Liver (tissue), 8 donors: ENCODE measurements at regions not wholly inside any gene's neighbourhood (a gene's known extent, or its start where the extent isn't known, plus 50 kb on each side); places are given as distances from the start of the nearest gene placed in this dataset.

Experiments used
- DNase-seq: peaks from one replicate; pipeline ENCODE4 v3.0.0-alpha.2; 2017; ENCODE audit warnings: low spot score
- H3K27ac ChIP-seq, 2 donors: one replicate each; pipeline ENCODE4 v1.7.0; 2013; ENCODE audit warnings: inconsistent platforms in 2 of 2, low read length in 2 of 2, control low read depth in 1 of 2, low read depth in 1 of 2, mild to moderate bottlenecking in 1 of 2
- H3K27me3 ChIP-seq, 4 donors: one replicate each; pipeline versions ENCODE4 v1.6.1 to v1.7.0; 2013; ENCODE audit warnings: low read length in 3 of 4, inconsistent platforms in 1 of 4, mild to moderate bottlenecking in 1 of 4, moderate library complexity in 1 of 4; ENCODE audit not compliant: control insufficient read depth in 4 of 4, insufficient read depth in 4 of 4
- H3K36me3 ChIP-seq, 4 donors: one replicate each; pipeline versions ENCODE4 v1.6.1 to v1.7.0; 2013; ENCODE audit warnings: low read length in 3 of 4, mild to moderate bottlenecking in 3 of 4, low read depth in 1 of 4, moderate library complexity in 1 of 4; ENCODE audit not compliant: control insufficient read depth in 4 of 4, insufficient read depth in 3 of 4
- H3K4me1 ChIP-seq, 4 donors: one replicate each; pipeline versions ENCODE4 v1.6.1 to v1.7.0; 2013; ENCODE audit warnings: low read length in 3 of 4, mild to moderate bottlenecking in 3 of 4, moderate library complexity in 1 of 4; ENCODE audit not compliant: control insufficient read depth in 4 of 4, insufficient read depth in 4 of 4
- H3K4me3 ChIP-seq, 3 donors: one replicate each; pipeline versions ENCODE4 v1.6.1 to v1.7.0; 2013; ENCODE audit warnings: low read length in 3 of 3, control low read depth in 1 of 3, low read depth in 1 of 3, mild to moderate bottlenecking in 1 of 3
- H3K9ac ChIP-seq, 2 donors: one replicate each; pipeline ENCODE4 v1.7.0; 2013; ENCODE audit warnings: low read length in 2 of 2, mild to moderate bottlenecking in 2 of 2, moderate library complexity in 2 of 2, control low read depth in 1 of 2, low read depth in 1 of 2
- H3K9me3 ChIP-seq, 4 donors: one replicate each; pipeline versions ENCODE4 v1.6.1 to v1.7.0; 2013; ENCODE audit warnings: low read length in 3 of 4; ENCODE audit not compliant: control insufficient read depth in 4 of 4
- CTCF ChIP-seq: fragments of 150-350 bp; IDR thresholded peaks from 2 replicates; pipeline ENCODE4 v1.5.1; 2017; ENCODE audit warnings: improper control_type of control experiment, low read depth, low read length; ENCODE audit not compliant: missing input control
- EGR1 ChIP-seq, 2 donors: IDR thresholded peaks; 2 replicates each; pipeline ENCODE4 v1.6.1; 2016 to 2018; ENCODE audit warnings: antibody characterized with exemption in 2 of 2, low read depth in 2 of 2
- FOXA1 ChIP-seq: IDR thresholded peaks from 2 replicates; pipeline ENCODE4 v1.6.1; 2016; ENCODE audit warnings: antibody characterized with exemption
- FOXA2 ChIP-seq: IDR thresholded peaks from 2 replicates; pipeline ENCODE4 v1.6.1; 2016; ENCODE audit warnings: antibody characterized with exemption
- GABPA ChIP-seq, 2 donors: IDR thresholded peaks in 1 of 2; conservative IDR thresholded peaks in 1 of 2; 2 replicates each; pipeline ENCODE4 v1.6.1; 2016; ENCODE audit warnings: antibody characterized with exemption in 2 of 2, mild to moderate bottlenecking in 1 of 2, moderate library complexity in 1 of 2
- HNF4A ChIP-seq, 2 donors: conservative IDR thresholded peaks; 2 replicates each; pipeline ENCODE4 v1.6.1; 2016; ENCODE audit warnings: antibody characterized with exemption in 2 of 2, mild to moderate bottlenecking in 2 of 2
- HNF4G ChIP-seq: IDR thresholded peaks from 2 replicates; pipeline ENCODE4 v1.6.1; 2016; ENCODE audit warnings: antibody characterized with exemption
- NR2F2 ChIP-seq: IDR thresholded peaks from 2 replicates; pipeline ENCODE4 v1.6.1; 2016; ENCODE audit warnings: antibody characterized with exemption
- RAD21 ChIP-seq, 2 donors: IDR thresholded peaks; 2 replicates each; pipeline ENCODE4 v1.6.1; 2016; ENCODE audit warnings: antibody characterized with exemption in 2 of 2, mild to moderate bottlenecking in 2 of 2
- REST ChIP-seq: IDR thresholded peaks from 2 replicates; pipeline ENCODE4 v1.6.1; 2016; ENCODE audit warnings: antibody characterized with exemption, mild to moderate bottlenecking
- RXRA ChIP-seq, 2 donors: IDR thresholded peaks; 2 replicates each; pipeline ENCODE4 v1.6.1; 2017 to 2018; ENCODE audit warnings: antibody characterized with exemption in 2 of 2, mild to moderate bottlenecking in 1 of 2
- SP1 ChIP-seq: IDR thresholded peaks from 2 replicates; pipeline ENCODE4 v1.6.1; 2018; ENCODE audit warnings: antibody characterized with exemption, mild to moderate bottlenecking
- TAF1 ChIP-seq: conservative IDR thresholded peaks from 2 replicates; pipeline ENCODE4 v1.6.1; 2016; ENCODE audit warnings: antibody characterized with exemption, mild to moderate bottlenecking
- YY1 ChIP-seq: IDR thresholded peaks from 2 replicates; pipeline ENCODE4 v1.6.1; 2016; ENCODE audit warnings: antibody characterized with exemption, mild to moderate bottlenecking
- WGBS: extraction: QIAGEN DNeasy Blood & Tissue Kit; methylation state at CpG from one replicate; pipeline ENCODE4 v1.1.7; 2013; 5-methylcytosine and 5-hydroxymethylcytosine counted together
- TF ChIP-seq, protein P1 (sequence below): IDR thresholded peaks from 2 replicates; pipeline ENCODE4 v1.6.1; 2016; ENCODE audit warnings: antibody characterized with exemption
- TF ChIP-seq, protein P2 (sequence below): IDR thresholded peaks from 2 replicates; pipeline ENCODE4 v1.6.1; 2016; ENCODE audit warnings: antibody characterized with exemption
- TF ChIP-seq, protein P3 (sequence below): IDR thresholded peaks from 2 replicates; pipeline ENCODE4 v1.6.1; 2016; ENCODE audit warnings: antibody characterized with exemption
- donor health status: healthy.
- donor health status: healthy.
- donor health status: healthy.
- donor health status: healthy.
- donor health status: healthy.

DNA sequence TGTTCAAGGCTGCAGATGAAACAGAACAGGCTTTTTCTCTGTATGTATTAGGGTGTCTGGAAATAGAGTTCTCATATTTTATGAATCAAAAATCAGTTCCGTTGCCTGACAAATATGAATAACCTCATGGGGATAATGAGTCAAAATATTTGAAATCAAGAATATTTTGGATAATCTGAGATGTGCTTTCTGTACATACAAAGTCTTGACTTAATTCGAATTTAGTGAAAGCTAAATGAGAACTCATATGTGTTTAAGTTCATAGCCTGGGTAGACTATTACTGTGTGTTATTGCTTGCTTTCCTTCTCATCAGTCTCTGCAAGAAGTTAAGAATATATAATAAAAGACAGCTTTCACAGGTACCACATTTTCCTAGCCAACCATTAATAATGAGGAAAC, 689.0 kb downstream of the REEP3 start:
- Histone ChIP-seq H3K27ac (no peak overlapping the region), H3K36me3 (no peaks in the 10 kb centered on the region), H3K4me1 (no peaks in the 10 kb centered on the region), H3K9me3 (peaks cover 0 to 13% (median 7%) of the 10 kb centered on the region in 4 donors), H3K9ac (no peak overlapping the region), H3K27me3 (no peaks in the 10 kb centered on the region), H3K4me3 (no peak overlapping the region)
- DNase-seq: no peak
- TF ChIP-seq CTCF: no peak
- TF ChIP-seq GABPA (IDR thresholded peaks at IDR 0.05 in 1 of 2, conservative IDR thresholded peaks at IDR 0.05 in 1 of 2): no peak
- no peak for TF ChIP-seq REST
- no peak for TF ChIP-seq SP1
- no peak for TF ChIP-seq HNF4G
- TF ChIP-seq HNF4A (conservative IDR thresholded peaks at IDR 0.05): no peak
- TF ChIP-seq RXRA (IDR thresholded peaks at IDR 0.05): no peak
- TF ChIP-seq EGR1 (IDR thresholded peaks at IDR 0.05; ENCODE audit: low read depth in 2 of 2): no peak
- no peak for TF ChIP-seq NR2F2
- no peak for TF ChIP-seq RAD21 (IDR thresholded peaks at IDR 0.05)
- no peak for TF ChIP-seq TAF1
- no peak for TF ChIP-seq FOXA1
- no peak for TF ChIP-seq YY1
- TF ChIP-seq, protein P1, sequence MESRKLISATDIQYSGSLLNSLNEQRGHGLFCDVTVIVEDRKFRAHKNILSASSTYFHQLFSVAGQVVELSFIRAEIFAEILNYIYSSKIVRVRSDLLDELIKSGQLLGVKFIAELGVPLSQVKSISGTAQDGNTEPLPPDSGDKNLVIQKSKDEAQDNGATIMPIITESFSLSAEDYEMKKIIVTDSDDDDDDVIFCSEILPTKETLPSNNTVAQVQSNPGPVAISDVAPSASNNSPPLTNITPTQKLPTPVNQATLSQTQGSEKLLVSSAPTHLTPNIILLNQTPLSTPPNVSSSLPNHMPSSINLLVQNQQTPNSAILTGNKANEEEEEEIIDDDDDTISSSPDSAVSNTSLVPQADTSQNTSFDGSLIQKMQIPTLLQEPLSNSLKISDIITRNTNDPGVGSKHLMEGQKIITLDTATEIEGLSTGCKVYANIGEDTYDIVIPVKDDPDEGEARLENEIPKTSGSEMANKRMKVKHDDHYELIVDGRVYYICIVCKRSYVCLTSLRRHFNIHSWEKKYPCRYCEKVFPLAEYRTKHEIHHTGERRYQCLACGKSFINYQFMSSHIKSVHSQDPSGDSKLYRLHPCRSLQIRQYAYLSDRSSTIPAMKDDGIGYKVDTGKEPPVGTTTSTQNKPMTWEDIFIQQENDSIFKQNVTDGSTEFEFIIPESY: no peak
- no peak for TF ChIP-seq FOXA2
- TF ChIP-seq, protein P2, sequence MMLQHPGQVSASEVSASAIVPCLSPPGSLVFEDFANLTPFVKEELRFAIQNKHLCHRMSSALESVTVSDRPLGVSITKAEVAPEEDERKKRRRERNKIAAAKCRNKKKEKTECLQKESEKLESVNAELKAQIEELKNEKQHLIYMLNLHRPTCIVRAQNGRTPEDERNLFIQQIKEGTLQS: no peak
- TF ChIP-seq, protein P3, sequence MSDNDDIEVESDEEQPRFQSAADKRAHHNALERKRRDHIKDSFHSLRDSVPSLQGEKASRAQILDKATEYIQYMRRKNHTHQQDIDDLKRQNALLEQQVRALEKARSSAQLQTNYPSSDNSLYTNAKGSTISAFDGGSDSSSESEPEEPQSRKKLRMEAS: no peak
- 70% methylated on average over 2 of the region's 2 CpGs for WGBS

GRCh38 chr10:64211466-64211865, 690.3 kb downstream of the REEP3 start:
- Histone ChIP-seq H3K4me3 (no peak overlapping the region), H3K9me3 (peaks cover 0 to 13% (median 7%) of the 10 kb centered on the region in 4 donors), H3K27me3 (no peaks in the 10 kb centered on the region), H3K27ac (no peak overlapping the region), H3K36me3 (no peaks in the 10 kb centered on the region), H3K4me1 (no peaks in the 10 kb centered on the region), H3K9ac (no peak overlapping the region)
- DNase-seq: no peak
- WGBS: 76% methylated on average over 3 of the region's 3 CpGs
- TF ChIP-seq HNF4A (conservative IDR thresholded peaks at IDR 0.05) (no peak), GABPA (IDR thresholded peaks at IDR 0.05 in 1 of 2, conservative IDR thresholded peaks at IDR 0.05 in 1 of 2) (no peak), EGR1 (IDR thresholded peaks at IDR 0.05; ENCODE audit: low read depth in 2 of 2) (no peak), HNF4G (no peak), NR2F2 (no peak), FOXA2 (no peak), TAF1 (no peak), CTCF (no peak)
- TF ChIP-seq, protein P1: no peak
- TF ChIP-seq, protein P3: no peak
